Right lobe of liver (tissue), 6 donors: ENCODE measurements at regions not wholly inside any gene's neighbourhood (a gene's known extent, or its start where the extent isn't known, plus 50 kb on each side); places are given as distances from the start of the nearest gene placed in this dataset.

Source experiments
- ATAC-seq, 4 donors: fragments of 200-7000 bp; cut with Tn5 transposase; one replicate each; pipeline ENCODE4 v1.9.1; 2020; ENCODE audit warnings: mild to moderate bottlenecking in 4 of 4, moderate library complexity in 4 of 4
- DNase-seq, 3 donors: peaks; one replicate each; pipeline ENCODE4 v3.0.0-alpha.2; 2020
- H3K27ac ChIP-seq, 3 donors: fragments of 200-600 bp; one replicate each; pipeline ENCODE4 v1.8.0; 2022
- H3K27me3 ChIP-seq, 2 donors: fragments of 200-600 bp; one replicate each; pipeline ENCODE4 v1.8.0; 2022
- H3K36me3 ChIP-seq, 4 donors: fragments of 200-600 bp; sonication (generic) in 1 of 4; one replicate each; pipeline versions ENCODE4 v1.5.1 to v1.8.0; 2017 to 2022; ENCODE audit warnings: control low read depth in 1 of 4
- H3K4me1 ChIP-seq, 4 donors: fragments of 200-600 bp; sonication (generic) in 1 of 4; one replicate each; pipeline versions ENCODE4 v1.5.1 to v1.8.0; 2017 to 2022; ENCODE audit warnings: control low read depth in 1 of 4
- H3K4me3 ChIP-seq, 3 donors: fragments of 200-600 bp; one replicate each; pipeline ENCODE4 v1.8.0; 2022
- H3K9me3 ChIP-seq, 4 donors: fragments of 200-600 bp; sonication (generic) in 1 of 4; one replicate each; pipeline versions ENCODE4 v1.5.1 to v1.8.0; 2017 to 2022; ENCODE audit warnings: control low read depth in 1 of 4
- POLR2A ChIP-seq: fragments of 450-650 bp; IDR thresholded peaks from one replicate; pipeline ENCODE4 v1.6.1; 2017; ENCODE audit warnings: antibody characterized with exemption, mild to moderate bottlenecking
- WGBS: methylation state at CpG from one replicate; pipeline ENCODE4 v1.1.6; 2018; ENCODE audit warnings: low coverage, low lambda C conversion rate; ENCODE audit not compliant: insufficient coverage; ENCODE audit errors: missing lambda C conversion rate; 5-methylcytosine and 5-hydroxymethylcytosine counted together
- intact Hi-C, 2 donors: fragments of 100-400 bp; cut with DNase I; formaldehyde crosslinking; loops; one replicate each; pipeline versions ENCODE4 v1.11.2 to v1.14.1; 2022
- TF ChIP-seq, protein P1 (sequence below), 4 donors: fragments of 200-600 bp in 3 of 4; fragments of 450-650 bp in 1 of 4; IDR thresholded peaks; one replicate each; pipeline versions ENCODE4 v1.5.1 to v1.8.0; 2016 to 2022; ENCODE audit warnings: antibody characterized with exemption in 4 of 4, mild to moderate bottlenecking in 2 of 4
- donor health status: DM: no; HTN: yes; CAD: no.
- donor health status: DM: no; HTN: no; CAD: no.
- donor health status: DM: no; HTN: no; CAD: no.
- donor health status: DM: no; HTN: yes; CAD: no.
- donor health status: DM: no; HTN: yes; CAD: no.

DNA sequence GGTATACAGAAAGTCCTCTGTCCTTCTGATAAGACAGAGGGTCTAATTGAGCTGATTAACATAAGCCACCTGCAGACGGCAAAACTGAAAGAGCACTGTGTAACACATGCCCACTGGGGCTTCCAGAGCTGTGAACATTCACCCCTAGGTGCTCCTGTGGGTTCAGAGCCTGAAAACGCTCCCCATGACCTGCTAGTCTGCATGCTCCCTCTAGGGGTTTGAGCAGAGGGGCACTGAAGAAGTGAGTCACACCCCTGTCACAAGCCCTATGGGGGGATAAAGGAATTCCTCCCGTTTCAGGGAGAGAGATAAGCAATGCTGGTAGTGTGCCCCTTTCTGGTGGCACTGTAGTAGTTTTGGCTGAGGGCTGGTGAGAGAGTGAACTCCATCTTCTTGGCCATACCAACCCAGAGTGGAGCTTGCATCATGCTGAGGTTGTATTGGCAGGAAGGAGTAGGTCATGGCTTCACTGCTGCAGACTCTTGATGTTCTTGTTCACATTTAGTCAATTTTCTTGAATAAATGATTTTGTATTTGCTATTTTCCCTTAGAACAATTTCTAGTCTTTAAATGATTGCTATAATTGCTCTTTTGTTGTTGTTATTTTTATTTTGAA, 637.5 kb upstream of the MAN1A1 start:
- Histone ChIP-seq H3K36me3 (no peaks in the 10 kb centered on the region), H3K27ac (no peak overlapping the region), H3K27me3 (no peaks in the 10 kb centered on the region), H3K4me1 (no peaks in the 10 kb centered on the region), H3K9me3 (no peaks in the 10 kb centered on the region), H3K4me3 (no peak overlapping the region)
- no peak for TF ChIP-seq POLR2A
- TF ChIP-seq, protein P1, sequence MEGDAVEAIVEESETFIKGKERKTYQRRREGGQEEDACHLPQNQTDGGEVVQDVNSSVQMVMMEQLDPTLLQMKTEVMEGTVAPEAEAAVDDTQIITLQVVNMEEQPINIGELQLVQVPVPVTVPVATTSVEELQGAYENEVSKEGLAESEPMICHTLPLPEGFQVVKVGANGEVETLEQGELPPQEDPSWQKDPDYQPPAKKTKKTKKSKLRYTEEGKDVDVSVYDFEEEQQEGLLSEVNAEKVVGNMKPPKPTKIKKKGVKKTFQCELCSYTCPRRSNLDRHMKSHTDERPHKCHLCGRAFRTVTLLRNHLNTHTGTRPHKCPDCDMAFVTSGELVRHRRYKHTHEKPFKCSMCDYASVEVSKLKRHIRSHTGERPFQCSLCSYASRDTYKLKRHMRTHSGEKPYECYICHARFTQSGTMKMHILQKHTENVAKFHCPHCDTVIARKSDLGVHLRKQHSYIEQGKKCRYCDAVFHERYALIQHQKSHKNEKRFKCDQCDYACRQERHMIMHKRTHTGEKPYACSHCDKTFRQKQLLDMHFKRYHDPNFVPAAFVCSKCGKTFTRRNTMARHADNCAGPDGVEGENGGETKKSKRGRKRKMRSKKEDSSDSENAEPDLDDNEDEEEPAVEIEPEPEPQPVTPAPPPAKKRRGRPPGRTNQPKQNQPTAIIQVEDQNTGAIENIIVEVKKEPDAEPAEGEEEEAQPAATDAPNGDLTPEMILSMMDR (IDR thresholded peaks at IDR 0.05), result no peak
- intact Hi-C loops, result no loop called here
- DNase-seq (no peak), ATAC-seq (no peak)
- WGBS, result 37% methylated on average over 2 of the region's 3 CpGs

DNA sequence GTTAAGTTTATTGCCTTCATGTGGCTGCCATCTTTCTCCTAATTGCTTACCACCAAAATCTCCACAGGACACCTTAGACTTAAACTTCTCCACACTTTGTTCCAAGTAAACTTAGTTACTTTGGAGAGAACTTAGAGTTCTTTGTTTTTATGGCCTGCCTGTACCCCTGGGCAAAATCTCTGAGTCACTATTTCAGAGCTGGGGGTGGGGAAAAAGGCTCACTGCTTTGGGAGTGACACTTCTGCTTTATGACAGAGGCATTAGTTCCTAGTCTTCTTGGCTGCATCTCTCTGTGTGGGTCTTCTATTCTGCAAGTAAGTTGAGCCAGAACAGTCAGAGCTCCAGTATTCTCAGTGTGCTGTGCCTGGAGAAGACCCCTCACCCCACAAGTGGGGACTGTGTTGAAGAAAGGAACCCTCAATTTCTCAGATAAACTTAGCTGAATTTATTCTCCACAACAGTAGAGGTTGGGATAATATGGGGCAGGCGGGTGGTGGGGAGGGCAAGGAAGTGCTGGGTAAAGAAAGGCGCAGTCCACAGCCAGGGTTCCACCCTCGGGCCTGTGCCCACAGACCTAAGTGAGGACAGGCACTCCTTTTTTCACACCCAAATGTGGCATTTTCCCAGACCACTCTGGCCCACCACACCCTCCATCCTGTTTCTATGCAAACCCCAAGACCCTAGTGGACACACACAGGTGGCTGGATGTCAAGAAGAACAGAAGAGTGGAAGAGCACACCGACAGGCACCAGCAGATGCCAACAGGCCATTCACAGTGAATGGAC, 636.6 kb upstream of the MAN1A1 start:
- Histone ChIP-seq H3K4me3 (no peak overlapping the region), H3K27ac (no peak overlapping the region), H3K36me3 (no peaks in the 10 kb centered on the region), H3K9me3 (no peaks in the 10 kb centered on the region), H3K4me1 (no peaks in the 10 kb centered on the region), H3K27me3 (no peaks in the 10 kb centered on the region)
- intact Hi-C loops, result no loop called here
- ATAC-seq (peak in 1 of 4 donors; percentile 25), DNase-seq (no peak)
- WGBS, result 61% methylated on average over 4 of the region's 4 CpGs
- TF ChIP-seq, protein P1 (IDR thresholded peaks at IDR 0.05), result no peak
- TF ChIP-seq POLR2A, result no peak

DNA sequence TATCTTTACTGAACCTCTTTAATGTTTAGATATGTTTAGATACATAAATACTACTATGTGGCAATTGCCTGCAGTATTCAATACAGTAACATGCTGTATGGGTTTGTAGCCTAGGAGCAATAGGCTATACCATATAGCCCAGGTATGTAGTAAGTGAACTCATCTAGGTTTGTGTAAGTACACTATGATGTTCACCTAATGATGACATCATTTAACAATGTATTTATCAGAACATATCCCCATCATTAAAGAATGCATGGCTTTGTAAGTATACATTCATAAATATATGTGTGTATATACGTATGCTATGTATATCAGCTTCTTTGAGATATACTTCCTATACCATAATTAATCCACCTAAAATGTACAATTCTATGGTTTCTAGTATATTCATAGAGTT, 631.2 kb upstream of the MAN1A1 start:
- H3K27me3 ChIP-seq, result no peaks in the 10 kb centered on the region
- H3K9me3 ChIP-seq, result no peaks in the 10 kb centered on the region
- TF ChIP-seq POLR2A, result no peak
- intact Hi-C loops, result no loop called here
- no peak overlapping the region for H3K27ac ChIP-seq
- 25% methylated on average over 1 of the region's 1 CpG for WGBS
- H3K36me3 ChIP-seq, result no peaks in the 10 kb centered on the region
- ATAC-seq, result no peak
- H3K4me3 ChIP-seq, result no peak overlapping the region
- DNase-seq, result no peak
- H3K4me1 ChIP-seq, result no peaks in the 10 kb centered on the region

DNA sequence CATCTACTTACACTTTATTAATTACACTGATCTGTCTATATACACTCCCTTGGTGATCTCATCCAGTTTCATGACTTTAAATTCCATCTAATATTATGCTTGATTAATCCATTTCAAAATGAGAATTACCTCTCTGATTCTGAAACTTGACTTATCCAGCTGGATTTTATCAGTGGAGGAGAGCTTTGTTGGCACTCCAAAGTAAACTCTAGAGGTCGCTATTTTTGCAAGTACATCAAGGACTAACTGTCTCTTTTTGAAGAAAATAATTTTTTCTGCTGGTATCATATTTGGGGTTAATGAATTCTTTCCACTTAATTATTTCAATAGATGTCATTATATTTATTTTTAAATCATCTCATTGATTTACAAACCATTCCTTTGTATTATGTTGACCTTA, 630.3 kb upstream of the MAN1A1 start:
- WGBS, result 10% methylated on average over 1 of the region's 1 CpG
- TF ChIP-seq POLR2A, result no peak
- TF ChIP-seq, protein P1 (IDR thresholded peaks at IDR 0.05), result peak; percentile 10 to 41 (median 26)
- no peak overlapping the region for H3K4me3 ChIP-seq
- H3K27me3 ChIP-seq, result no peaks in the 10 kb centered on the region
- intact Hi-C loops, result no loop called here
- no peak overlapping the region for H3K27ac ChIP-seq
- H3K36me3 ChIP-seq, result no peaks in the 10 kb centered on the region
- ATAC-seq (no peak), DNase-seq (no peak)
- no peaks in the 10 kb centered on the region for H3K9me3 ChIP-seq
- no peaks in the 10 kb centered on the region for H3K4me1 ChIP-seq

DNA sequence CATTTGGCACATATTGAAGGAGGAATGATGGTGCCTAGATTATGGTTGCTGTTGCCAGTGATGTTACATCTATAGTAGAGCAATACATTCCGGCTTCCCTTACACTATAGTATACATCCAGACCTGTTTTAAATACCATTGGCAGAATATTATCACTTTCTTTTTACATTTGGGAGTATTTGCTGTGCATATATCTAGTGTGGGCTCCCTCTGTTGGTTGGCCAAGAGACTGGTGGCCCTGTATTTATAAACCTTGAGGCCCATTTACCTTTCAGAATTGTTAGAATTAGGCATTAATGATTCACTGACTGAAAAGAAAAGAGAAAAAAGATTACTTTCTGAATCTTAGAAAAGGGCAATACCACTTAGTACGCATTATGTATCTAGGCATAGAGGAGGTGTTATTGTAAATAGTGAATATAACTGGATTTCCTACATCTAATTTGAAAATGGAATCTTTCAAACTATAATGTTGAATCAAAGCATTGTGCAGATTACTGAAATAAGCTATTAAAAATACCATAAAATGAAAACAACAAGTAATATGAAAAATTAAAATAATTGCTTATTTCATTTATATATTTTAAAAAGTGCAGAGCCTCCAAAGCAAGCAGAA, 628.8 kb upstream of the MAN1A1 start:
- peak in 3 of 4 donors; percentile 42 to 56 (median 49) for ATAC-seq
- WGBS, result 53% methylated on average over 2 of the region's 2 CpGs
- no peaks in the 10 kb centered on the region for H3K27me3 ChIP-seq

More for the DNA sequence above, 628.8 kb upstream of the MAN1A1 start:
- Histone ChIP-seq H3K4me3 (no peak overlapping the region), H3K4me1 (no peaks in the 10 kb centered on the region), H3K27ac (no peak overlapping the region), H3K36me3 (no peaks in the 10 kb centered on the region), H3K9me3 (no peaks in the 10 kb centered on the region)
- intact Hi-C loops, result no loop called here
- TF ChIP-seq POLR2A, result no peak
- TF ChIP-seq, protein P1 (IDR thresholded peaks at IDR 0.05), result peak; percentile 37 to 48 (median 42)
- DNase-seq, result no peak
